Muscle of arm (tissue), 1 donor: ENCODE measurements at regions not wholly inside any gene's neighbourhood (a gene's known extent, or its start where the extent isn't known, plus 50 kb on each side); places are given as distances from the start of the nearest gene placed in this dataset.
A peak's percentile ranks its signal among the peaks of the same experiment; 100 is the strongest.
"Not testable (repeated sequence)": the region's sequence is repeated elsewhere in the genome, so short reads cannot be mapped to it uniquely, and the experiment has no call there.

ENCODE experiments used
- DNase-seq: peaks from one replicate; pipeline ENCODE4 v3.0.0-alpha.2; 2013

DNA sequence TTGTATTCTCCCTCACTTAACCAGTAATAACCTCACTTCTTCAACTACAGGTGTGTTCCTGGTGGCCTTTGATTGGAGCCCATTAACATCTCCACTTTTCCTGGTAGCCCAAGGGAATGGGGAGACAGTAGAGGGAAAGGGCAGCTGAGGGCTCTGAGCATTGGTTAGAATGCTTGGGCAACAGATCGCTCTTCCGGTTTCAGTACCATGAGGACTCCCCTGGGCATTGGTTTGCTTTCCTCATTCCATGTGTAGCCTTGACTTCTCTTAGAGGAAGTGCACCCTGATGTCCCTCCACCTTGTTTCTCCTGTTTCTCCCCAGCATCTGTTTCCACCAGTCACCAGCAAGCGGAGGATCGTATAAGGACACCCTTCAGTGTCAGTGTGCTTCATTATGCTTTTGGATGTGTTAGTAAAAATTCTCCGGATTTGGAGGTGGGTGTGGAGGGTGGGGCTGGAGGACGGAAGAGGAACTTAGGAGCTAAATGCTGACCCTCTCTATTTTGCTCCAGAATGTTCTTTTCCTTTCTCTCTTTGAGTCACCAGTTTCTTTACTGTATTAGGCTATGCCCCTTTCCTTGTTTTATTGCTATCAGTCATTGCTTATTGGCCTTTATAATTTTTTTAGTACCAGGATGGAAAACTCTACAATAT, 50.6 kb upstream of the ZNG1B start:
- DNase-seq = not testable (repeated sequence)

DNA sequence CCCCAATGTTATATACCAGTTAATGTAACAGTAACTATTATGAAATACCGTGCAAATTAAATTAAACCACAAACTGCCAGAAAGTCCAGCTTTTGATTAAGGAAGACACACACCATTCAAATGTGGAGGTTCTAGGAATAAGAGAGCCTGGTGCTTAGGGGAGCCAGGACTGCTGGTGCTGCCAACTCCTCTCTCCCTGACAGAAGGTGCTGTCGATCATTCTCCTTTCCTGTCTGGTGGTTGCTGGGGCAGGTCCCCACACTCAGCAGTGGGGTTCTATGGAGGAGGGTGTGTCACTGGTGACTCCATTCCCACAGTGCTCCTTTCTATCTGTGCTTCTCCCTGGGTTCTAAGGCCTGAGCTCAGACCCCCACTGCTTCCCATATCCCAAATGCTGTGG, 57.9 kb upstream of the ZNG1B start:
- not testable (repeated sequence) for DNase-seq

DNA sequence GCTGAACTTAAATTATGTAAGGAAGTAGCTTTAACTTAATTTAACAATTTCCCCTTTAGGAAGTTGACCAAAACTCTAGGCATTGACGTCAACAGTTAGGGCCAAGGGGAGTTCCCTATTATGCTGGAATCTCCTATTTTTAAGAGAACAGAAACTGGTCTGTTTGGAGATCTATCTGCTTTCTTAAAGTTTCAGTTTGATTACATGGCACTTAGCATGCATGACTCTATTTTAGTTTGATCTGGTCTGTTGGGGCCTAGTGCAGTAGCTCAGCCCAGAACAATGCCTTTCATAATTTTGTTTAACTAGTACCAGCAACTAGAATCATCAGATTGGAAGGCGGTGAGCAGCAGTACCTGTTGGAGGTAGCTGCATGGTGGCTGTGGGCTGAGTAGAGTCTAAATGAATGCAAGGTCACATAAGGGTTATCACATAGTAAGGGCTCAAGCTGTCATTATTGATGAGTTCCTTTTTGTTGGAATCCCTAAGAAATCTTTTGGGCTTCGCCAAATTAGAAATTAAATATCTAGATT, 60.5 kb upstream of the ZNG1B start:
- no peak for DNase-seq

DNA sequence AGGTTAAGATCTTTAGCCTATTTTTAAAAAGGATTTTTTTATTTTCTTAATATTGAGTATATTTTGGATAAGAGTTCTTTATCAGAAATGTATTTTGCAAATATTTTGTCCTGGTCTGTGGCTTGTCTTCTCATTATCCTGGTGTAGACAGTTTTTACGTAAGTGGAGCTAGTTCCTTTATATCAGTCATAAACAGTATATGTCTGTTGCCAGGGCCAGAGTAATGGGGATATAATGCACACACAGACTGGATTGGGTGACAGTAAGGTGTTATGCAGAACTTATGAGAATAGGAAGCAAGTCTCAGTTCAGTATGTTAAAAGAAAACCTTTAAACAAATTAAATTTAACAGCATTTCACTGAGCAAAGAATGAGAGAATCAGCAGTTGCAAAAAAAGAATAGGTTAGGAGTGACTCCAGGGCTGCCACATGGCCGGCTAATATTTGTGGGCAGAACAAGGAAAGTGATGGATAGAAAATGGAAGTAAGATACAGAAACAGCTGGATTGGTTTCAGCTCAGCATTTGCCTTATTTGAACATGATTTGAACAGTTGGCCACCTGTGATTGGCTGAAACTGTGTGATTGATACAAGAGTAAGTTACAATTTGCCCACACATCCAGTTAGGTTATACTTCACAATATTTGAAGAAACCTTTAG, 61.1 kb upstream of the ZNG1B start:
- DNase-seq = no peak

DNA sequence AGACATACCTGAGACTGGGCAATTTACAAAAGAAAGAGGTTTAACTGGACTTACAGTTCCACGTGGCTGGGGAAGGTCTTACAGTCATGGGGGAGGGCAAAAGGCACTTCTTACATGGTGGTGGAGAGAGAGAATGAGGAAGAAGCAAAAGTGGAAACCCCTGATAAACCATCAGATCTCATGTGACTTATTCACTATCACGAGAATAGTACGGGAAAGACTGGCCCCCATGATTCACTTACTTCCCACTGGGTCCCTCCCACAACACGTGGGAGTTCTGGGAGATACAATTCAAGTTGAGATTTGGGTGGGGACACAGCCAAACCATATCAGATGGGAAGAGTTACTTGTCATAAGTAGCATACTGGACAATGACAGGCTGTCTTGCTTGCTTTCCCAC, 62.6 kb upstream of the ZNG1B start:
- DNase-seq = not testable (repeated sequence)

DNA sequence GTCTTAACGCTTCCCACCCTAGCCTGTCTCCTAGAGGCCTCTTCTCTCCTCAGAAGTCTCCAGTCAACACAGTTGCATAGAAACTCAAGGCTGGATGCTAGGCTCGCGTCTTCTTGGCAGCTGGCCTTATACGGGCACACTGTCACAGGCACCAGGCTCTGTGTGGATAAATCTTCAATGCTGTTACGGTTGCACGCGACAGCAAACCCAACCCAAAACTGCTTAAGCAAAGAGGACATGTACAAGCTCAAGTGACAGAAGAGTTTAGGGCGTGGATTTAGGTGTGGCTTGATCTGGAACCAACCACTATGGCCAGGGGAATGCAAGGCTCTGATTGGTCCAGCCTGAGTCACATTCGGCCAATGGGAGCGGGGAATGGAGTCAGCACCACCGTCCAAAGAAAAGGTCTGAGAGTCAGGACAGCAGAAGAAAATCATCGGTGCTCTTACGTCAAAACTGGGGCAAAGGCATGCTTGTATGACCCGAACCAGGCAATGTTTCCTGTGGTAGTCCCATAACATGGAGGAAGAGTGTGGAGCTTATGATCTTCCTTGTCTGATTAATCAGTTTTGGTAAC, 65.1 kb upstream of the ZNG1B start:
- DNase-seq = not testable (repeated sequence)

DNA sequence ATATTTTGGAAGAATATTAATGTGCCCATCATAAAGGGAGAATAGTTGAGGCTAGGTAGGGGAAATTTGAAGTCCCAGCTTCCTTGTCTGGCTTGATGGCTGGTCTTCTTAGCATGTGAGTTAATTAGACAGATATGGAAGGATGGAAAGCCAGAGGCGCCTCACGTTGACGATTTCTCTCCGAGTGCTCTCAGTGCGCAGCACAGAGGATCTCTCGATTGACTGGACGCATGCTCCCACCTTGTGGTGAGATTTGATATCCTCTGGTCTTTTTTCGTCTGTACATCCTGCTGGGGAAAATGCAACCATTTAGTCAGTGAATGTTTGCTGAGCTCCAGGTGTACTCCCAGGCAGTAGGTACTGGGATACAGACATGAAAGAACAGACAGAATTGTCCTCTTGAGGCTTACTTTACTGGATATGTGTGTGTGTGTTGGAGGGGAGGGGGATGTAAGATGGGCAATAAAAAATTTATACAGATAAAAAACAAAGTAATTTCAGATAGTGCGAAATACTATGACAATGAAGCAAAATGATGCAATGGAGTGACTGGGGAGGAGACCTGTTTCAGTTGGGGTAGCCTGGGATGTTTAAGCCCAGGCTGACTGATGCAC, 66.9 kb upstream of the ZNG1B start:
- peak; percentile 64 for DNase-seq

DNA sequence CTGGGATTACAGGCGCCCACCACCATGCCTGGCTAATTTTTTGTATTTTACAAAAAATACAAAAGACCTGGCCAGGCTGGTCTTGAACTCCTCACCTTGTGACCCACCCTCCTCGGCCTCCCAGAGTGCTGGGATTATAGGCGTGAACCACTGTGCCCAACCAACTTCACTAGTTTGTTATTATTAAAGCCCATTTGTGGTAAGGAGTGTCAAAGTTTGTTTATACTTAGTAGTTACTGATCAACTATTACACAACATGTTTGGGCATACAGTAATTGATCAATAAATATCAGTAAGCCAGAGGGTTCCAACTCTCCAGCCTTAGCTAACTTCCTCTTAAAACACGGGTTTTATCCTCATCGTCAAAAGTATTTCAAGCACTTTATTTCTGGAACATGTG, 67.5 kb upstream of the ZNG1B start:
- DNase-seq = no peak

DNA sequence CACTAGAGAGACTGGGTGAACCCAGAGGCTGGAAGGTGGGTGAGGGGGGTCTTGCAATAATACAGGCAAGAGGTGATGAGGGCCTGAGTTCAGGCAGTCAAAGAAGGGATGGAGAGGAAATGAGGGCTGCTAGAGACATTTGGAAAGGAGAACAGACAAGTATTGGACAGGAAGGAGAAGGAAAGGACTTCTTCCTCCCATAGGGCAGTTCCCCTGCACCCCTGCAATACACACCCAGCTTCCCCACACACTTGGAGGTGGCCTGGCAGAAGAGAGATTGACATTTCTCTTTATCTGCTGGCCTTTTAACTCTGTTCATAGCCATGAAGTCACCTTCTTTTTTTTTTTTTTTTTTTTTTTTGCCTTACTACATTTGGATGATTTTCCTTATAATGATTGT, 68.9 kb upstream of the ZNG1B start:
- DNase-seq = not testable (repeated sequence)

DNA sequence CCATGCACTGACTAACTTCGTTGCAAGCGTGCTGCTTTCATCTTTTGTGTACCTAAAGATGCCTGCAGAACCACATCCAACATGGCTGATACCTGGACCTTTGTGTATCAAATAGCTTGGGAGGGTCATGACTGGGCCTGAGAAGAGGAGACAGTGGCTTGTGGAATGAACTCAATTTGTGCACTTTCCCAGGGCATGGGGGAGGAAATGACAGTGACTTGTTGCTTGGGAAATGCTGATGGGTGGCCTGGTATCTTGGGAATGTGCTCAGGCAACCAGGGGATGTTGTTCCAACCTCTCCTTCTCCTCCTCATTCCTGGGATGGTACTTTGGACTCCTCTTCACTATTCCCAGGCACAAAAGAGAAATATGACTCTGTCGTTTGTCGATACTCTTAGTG, 70.7 kb upstream of the ZNG1B start:
- not testable (repeated sequence) for DNase-seq

DNA sequence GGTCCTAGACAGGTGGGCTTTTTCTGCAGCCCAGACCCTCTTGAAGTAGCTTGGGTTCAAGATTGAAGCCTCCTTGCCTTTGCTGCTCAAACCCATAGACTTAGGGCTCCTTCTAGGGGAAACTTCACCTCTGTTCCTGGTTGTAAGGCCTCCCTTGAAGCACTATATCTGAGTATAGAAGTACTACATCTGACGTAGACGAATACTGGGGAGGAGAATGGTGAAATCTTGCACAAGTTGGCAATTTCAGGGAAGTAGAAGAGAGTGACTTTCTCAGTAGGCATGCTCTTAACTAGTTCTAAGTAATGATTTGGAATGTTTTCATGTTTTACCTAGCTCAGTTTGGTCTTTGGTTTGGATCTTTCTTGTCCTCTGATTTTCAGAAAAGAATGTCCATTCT, 71.7 kb upstream of the ZNG1B start:
- not testable (repeated sequence) for DNase-seq

DNA sequence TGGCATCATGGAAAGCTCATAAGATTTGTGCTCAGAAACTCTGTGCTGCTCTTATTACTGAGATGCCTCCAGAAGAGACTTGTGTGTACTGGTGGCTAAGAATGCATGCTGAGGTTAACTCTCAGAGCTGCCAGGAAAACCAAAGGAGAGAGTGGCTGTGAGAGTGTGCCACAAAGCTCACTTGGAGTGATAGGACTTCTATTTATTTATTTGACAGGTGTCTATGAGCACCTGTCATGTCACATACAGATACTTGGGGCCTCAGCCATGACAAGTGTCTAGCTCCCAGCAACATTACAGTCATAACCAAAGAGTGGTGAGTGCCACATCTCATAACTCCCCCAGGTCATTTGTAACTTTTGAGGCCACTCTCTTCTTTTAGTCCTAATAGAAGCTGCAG, 72.2 kb upstream of the ZNG1B start:
- not testable (repeated sequence) for DNase-seq

DNA sequence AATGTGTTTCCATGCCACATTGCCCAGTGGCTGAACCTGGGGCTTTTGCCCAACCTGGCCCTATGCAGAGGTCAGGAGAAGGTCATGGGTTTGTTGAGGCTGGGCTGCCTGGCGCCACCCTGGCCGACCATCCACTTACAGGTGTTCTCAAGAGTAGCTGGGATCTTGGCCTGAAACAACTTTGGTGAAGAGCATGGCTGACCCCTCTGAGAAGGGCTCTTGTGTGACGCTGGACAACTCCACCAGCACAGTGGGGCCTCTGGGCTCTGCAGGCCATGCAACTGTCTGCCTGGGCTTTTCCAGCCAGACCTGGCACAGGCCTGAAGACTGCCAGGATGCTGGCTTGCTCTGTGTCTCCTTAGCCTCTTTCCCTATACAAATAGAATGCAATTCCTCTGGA, 76.4 kb upstream of the ZNG1B start:
- no peak for DNase-seq

DNA sequence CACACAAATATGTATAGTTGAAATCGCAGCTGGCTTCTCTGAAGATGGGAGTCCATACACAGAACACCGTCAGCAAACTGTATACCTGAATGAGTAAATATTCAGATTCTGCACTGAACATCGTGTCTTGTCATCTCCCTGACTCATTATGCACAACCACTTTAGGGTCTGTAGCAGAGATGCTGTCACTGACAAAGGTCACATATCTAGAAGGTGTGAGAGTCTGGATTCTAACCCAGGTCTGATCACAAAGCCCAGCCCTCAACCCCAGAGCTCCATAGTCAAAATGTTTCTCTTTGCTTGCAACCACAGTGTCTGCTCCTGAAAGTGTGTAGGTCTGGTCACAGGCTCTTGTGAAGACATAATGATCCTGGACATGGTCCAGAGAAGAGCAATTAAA, 78.3 kb upstream of the PAX8 start:
- DNase-seq = no peak

DNA sequence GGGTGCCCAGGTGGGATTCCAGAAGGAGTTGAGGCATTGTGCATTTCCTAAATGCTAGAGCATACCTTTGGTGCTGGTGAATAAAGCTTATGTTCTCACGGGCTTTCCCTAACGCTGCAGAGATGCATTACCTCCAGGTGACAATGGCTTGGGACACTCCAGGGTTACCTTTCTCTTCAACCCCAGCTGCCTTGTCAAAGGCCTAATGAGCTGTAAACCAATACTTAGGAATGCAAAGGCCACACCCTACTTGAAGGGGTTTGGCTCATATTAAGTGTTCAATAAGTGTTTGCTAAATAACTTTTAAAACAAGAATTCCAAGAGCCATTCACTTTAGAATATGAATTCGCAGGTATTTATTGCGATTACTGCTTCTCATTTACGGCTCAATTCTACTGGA, 77.6 kb upstream of the PAX8 start:
- not testable (repeated sequence) for DNase-seq

DNA sequence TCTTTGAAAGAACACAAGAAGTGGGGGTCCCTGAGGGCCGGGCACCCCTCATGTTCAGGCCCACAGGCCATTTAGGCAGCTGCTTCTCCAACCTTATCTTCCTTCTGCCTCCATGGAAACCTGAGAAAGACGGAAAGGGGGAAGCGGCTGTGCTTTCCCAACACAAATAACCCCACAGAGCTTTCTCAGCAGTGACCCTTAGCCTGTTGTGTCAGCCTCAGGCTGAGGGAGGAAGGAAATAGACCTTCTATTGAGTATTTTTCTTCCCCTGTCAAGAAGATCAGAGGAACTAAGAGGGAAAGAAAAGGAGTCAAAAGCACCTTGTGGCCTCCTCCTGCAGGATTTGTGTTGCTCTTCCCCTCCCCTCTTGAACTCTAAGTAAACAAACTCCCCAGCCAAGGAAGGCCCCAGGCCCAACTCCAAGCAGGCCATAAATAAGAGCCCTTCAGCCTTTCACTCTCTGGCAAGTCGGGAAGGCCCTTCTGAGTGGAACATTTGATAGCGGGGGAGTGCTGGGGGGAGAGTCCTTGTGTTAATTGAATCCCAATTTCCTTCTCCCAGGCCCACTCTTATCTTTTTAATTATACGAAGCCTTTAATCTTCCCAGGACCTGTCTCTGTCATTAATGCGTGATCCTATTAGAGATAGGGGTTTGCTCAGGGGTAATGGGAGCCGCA, 76.8 kb upstream of the PAX8 start:
- not testable (repeated sequence) for DNase-seq

DNA sequence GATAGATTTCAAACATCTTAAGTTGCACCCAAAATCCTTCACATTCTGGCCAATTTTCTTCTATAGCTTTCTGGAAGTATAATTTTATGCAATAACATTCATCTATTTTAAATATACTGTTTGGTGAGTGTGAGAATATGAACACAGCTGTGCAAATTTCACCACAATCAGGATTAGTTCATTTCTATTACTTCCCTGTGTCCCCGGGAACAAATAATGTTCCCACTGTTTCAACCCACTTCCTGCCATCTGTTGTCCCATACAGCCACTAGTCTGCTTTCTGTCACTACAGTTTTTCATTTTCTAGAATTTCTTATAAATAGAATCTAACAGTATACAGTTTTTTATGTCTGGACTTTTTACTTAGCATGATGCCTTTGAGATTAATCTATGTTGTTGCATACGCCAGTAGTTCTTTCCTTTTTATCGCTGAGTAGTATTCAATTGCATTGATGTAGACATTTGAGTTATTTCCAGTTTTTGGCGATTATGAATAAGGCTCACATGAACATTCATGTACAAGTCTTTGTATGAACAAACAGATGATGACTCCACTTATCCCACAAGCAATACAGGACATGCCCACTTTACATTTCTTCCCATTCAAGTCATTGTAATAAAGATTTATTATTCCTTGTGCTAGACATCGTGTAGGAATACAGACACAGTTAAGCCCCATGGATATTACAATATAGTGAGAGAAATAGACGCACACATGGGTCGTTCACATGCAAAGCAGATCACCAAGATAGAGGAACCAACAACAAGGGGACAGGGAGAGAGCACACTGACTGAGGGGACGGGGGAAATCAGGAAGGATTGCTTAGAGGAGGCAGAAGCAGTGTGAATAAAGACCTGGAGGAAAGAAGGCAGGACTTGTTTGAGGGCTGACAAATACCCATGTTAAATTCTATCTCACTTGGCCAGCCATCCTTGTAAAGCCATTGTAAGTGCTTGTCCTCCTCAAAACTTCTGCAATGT, 72.9 kb upstream of the PAX8 start:
- no peak for DNase-seq

DNA sequence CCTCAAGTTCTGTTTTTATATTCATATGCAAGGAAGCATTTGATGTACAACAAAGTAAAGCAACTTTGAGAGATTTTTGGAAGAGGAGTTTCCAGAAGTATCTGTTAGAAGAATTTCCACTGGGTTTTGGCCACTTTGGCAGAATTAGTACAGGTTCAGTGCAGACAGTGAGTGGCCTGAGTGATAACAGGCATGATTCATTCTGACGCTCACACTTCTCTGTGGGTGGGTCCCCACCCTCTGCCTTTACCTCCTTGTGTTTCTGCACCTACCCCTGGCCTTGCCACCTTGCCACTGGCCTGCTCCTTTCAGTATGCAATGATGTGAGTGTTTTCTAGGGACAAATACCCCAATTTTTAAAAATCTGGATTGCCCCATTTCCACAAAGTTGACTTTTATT, 65.1 kb upstream of the PAX8 start:
- DNase-seq = not testable (repeated sequence)

DNA sequence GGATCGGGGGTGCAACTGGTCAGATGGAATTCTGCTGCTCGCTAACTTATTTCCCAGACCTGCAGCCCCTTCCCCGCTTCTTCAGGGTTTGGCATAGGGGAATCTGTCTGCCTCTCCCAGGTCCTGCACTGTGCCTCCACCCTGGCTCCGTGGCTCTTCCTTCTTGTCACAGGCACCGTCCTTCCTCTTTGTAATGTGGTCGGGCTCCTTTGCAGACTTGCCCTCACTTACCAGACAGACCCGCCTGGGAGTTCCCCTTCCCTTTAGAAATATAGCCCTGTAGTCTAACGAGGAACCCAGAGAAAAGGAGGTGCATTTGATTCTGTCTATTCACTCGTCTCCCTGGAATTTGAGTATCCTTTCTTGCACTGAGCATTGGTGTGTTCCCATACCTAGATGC, 63.9 kb upstream of the PAX8 start:
- no peak for DNase-seq

DNA sequence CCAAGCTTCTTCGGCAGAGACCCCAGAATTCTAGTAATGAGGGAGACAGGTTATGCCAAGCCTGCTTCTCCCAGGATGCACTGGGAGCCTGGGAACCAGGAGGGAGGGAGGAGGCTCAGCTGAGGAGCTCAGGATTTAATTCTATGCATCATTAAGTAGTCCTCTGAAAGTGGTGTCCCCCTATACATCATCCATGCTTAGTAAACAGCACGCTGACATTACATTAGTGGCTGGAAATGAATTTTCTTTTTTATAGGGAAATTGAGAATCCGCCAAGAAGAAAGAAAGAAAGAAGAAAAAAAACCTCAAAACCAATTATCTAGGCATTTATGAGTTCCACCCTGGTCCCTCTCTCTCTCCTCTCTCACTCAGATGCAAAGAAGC, 63.1 kb upstream of the PAX8 start:
- not testable (repeated sequence) for DNase-seq
